MM.1S (cell line): ENCODE measurements at regions not wholly inside any gene's neighbourhood (a gene's known extent, or its start where the extent isn't known, plus 50 kb on each side); places are given as distances from the start of the nearest gene placed in this dataset.

Experiments used
- DNase-seq: peaks from one replicate; pipeline ENCODE4 v3.0.0-alpha.2; 2015
- H2AFZ ChIP-seq: fragments of 300-600 bp; sonication (generic); 2 replicates; pipeline ENCODE4 v1.6.0; 2016; ENCODE audit warnings: antibody characterized with exemption, low read length
- H3F3A ChIP-seq: fragments of 300-600 bp; sonication (generic); 2 replicates; pipeline ENCODE4 v1.6.1; 2016; ENCODE audit warnings: mild to moderate bottlenecking, antibody characterized with exemption, low read length, moderate library complexity, mixed read lengths; ENCODE audit not compliant: insufficient read depth
- H3K27ac ChIP-seq: fragments of 300-600 bp; sonication (generic); 2 replicates; pipeline ENCODE4 v1.5.1; 2016; ENCODE audit warnings: mild to moderate bottlenecking, low read length
- H3K27me3 ChIP-seq: fragments of 300-600 bp; sonication (generic); replicated peaks from 2 replicates; pipeline ENCODE4 v1.6.0; 2016; ENCODE audit warnings: low read length; ENCODE audit not compliant: insufficient read depth
- H3K36me3 ChIP-seq: fragments of 300-600 bp; sonication (generic); replicated peaks from 2 replicates; pipeline ENCODE4 v1.6.1; 2016; ENCODE audit warnings: mild to moderate bottlenecking, low read length, mixed read lengths; ENCODE audit not compliant: insufficient read depth
- H3K4me1 ChIP-seq: fragments of 300-600 bp; sonication (generic); 2 replicates; pipeline ENCODE4 v1.6.1; 2016; ENCODE audit warnings: low read length, mixed read lengths
- H3K4me2 ChIP-seq: fragments of 300-600 bp; sonication (generic); 2 replicates; pipeline ENCODE4 v1.6.0; 2016; ENCODE audit warnings: low read depth, low read length
- H3K4me3 ChIP-seq: fragments of 300-600 bp; sonication (generic); 2 replicates; pipeline ENCODE4 v1.5.1; 2016; ENCODE audit warnings: low read length, mixed read lengths
- H3K79me2 ChIP-seq: fragments of 300-600 bp; sonication (generic); 2 replicates; pipeline ENCODE4 v1.6.1; 2016; ENCODE audit warnings: mixed run types, low read length, mixed read lengths
- H3K9ac ChIP-seq: fragments of 300-600 bp; sonication (generic); 2 replicates; pipeline ENCODE4 v1.6.1; 2016; ENCODE audit warnings: low read length, mixed read lengths
- H3K9me2 ChIP-seq: fragments of 300-600 bp; sonication (generic); replicated peaks from 2 replicates; pipeline ENCODE4 v1.6.1; 2016; ENCODE audit warnings: mild to moderate bottlenecking, low read length, mixed read lengths; ENCODE audit not compliant: insufficient read depth
- H3K9me3 ChIP-seq: fragments of 300-600 bp; sonication (generic); replicated peaks from 2 replicates; pipeline ENCODE4 v1.6.1; 2016; ENCODE audit warnings: mild to moderate bottlenecking, low read length, mixed read lengths; ENCODE audit not compliant: insufficient read depth
- H4K20me1 ChIP-seq: fragments of 300-600 bp; sonication (generic); 2 replicates; pipeline ENCODE4 v1.6.1; 2016; ENCODE audit warnings: mild to moderate bottlenecking, low read length, moderate library complexity, mixed read lengths; ENCODE audit not compliant: insufficient read depth
- CTCF ChIP-seq: fragments of 300-600 bp; sonication (generic); IDR thresholded peaks from 2 replicates; pipeline ENCODE4 v1.5.1; 2016; ENCODE audit warnings: antibody characterized with exemption, low read length, mixed read lengths
- EZH2 ChIP-seq: fragments of 300-600 bp; sonication (generic); optimal IDR thresholded peaks from 2 replicates; pipeline ENCODE3; 2017; ENCODE audit warnings: low read depth, mild to moderate bottlenecking, antibody characterized with exemption, low read length, mixed read lengths
- EZH2phosphoT487 ChIP-seq: fragments of 300-600 bp; sonication (generic); IDR thresholded peaks from 2 replicates; pipeline ENCODE4 v1.6.1; 2018; ENCODE audit warnings: antibody characterized with exemption, low read length

GRCh38 chr1:10888291-10888690 is 91.8 kb upstream of the CASZ1 start:
- no peak overlapping the region for H3K9ac ChIP-seq
- peaks cover 88% of the 10 kb centered on the region for H3K27me3 ChIP-seq
- no peaks in the 10 kb centered on the region for H4K20me1 ChIP-seq
- H3K9me3 ChIP-seq: no peaks in the 10 kb centered on the region
- no peaks in the 10 kb centered on the region for H3K4me1 ChIP-seq
- H3K9me2 ChIP-seq: no peaks in the 10 kb centered on the region
- no peak for TF ChIP-seq EZH2phosphoT487
- TF ChIP-seq EZH2: no peak
- no peak for TF ChIP-seq CTCF
- DNase-seq: no peak
- no peak overlapping the region for H2AFZ ChIP-seq
- no peaks in the 10 kb centered on the region for H3K36me3 ChIP-seq
- H3K79me2 ChIP-seq: no peaks in the 10 kb centered on the region
- H3F3A ChIP-seq: no peaks in the 10 kb centered on the region
- H3K27ac ChIP-seq: no peak overlapping the region
- H3K4me2 ChIP-seq: no peak overlapping the region
- no peak overlapping the region for H3K4me3 ChIP-seq

DNA sequence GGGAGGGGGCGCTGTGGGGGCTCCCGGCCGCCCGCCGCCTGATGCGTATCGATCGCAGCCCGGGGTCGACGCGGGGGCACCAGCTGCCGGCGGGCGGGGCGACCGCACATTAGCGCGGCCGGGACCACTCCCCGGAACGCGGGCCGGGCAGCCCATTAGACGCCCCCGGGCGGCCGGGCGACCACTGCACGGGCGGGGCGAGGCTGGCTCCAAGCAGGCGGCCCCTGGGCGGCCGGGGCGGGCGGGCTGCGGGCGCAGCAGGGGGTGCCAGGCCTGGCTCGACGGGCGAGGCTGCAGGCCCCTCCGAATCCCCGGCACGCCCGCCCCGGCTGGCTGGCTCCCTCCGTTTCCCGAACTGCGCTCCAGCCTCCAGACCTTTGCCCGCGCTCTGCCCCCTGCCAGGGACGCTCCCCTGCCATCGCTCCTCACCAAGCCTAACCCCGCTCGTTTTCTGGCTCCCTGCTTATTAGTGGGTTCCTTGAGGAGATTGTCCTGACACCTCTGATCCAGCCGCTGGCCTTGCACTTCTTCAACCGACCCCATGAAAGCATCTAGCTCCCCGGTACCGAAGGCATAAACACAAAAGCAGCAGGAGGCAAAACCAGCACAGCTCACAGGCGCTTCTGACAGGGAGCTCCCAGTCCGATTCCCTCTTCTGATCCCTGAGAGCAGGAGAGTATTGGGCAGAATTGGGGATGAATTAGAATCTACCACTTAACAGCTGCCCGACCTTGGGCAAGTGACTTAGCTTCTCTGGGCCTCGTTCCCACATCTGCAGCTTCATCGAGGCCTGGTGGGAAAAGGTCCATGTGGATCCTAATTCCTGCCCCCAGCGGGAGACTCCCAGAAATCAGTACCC is 92.6 kb upstream of the CASZ1 start:
- Histone ChIP-seq H3K9me3 (no peaks in the 10 kb centered on the region), H3F3A (no peaks in the 10 kb centered on the region), H3K9me2 (no peaks in the 10 kb centered on the region), H3K36me3 (no peaks in the 10 kb centered on the region), H4K20me1 (no peaks in the 10 kb centered on the region), H3K79me2 (no peaks in the 10 kb centered on the region), H3K4me3 (no peak overlapping the region), H3K27me3 (peaks cover 90% of the 10 kb centered on the region), H3K27ac (no peak overlapping the region), H3K4me1 (no peaks in the 10 kb centered on the region), H2AFZ (no peak overlapping the region), H3K9ac (no peak overlapping the region), H3K4me2 (no peak overlapping the region)
- DNase-seq: no peak
- TF ChIP-seq CTCF (no peak), EZH2phosphoT487 (no peak)

DNA sequence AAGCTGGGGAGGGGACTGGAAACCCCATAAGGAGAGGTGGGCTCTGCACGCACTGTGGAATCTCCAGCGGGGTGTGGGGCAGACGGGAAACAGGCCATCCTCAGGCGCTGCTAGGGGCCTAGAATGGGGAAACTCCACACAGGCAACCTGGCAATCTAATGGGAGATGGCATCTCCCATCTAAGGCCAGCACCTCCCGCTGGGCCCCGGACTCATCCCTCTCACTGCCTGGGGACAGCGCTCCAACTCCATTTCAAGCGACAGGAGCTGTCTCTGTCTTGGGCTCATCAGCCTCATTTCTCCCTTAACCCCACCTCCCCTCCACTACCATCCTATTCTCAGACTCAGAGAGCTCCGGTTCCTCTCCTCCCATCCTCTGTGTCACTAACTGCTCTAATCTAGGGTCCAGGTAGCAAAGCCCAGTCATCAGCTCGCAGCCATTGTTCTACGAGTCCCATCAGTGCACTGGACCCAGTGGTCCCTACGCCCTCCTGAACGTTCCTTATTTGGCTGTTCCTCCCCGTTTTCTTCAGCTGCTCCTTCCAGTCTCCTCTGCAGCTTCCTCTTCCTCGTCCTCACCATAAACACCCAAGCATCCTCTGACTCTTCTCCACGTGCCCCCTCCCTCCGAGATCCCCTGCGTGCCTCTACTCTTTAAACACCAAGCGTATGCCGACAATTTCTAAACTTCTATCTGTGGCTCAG is 93.4 kb upstream of the CASZ1 start:
- no peak overlapping the region for H3K9ac ChIP-seq
- H3K4me3 ChIP-seq: no peak overlapping the region
- H4K20me1 ChIP-seq: no peaks in the 10 kb centered on the region
- no peak for DNase-seq
- H3K36me3 ChIP-seq: no peaks in the 10 kb centered on the region
- no peaks in the 10 kb centered on the region for H3K79me2 ChIP-seq
- TF ChIP-seq EZH2 (no peak), CTCF (no peak), EZH2phosphoT487 (no peak)
- H3K27ac ChIP-seq: no peak overlapping the region
- H3K4me2 ChIP-seq: no peak overlapping the region
- no peak overlapping the region for H2AFZ ChIP-seq
- H3K9me3 ChIP-seq: no peaks in the 10 kb centered on the region
- H3K4me1 ChIP-seq: no peaks in the 10 kb centered on the region
- H3K9me2 ChIP-seq: no peaks in the 10 kb centered on the region
- peaks cover 88% of the 10 kb centered on the region for H3K27me3 ChIP-seq
- H3F3A ChIP-seq: no peaks in the 10 kb centered on the region
